ENCODE measurements at regions not wholly inside any gene's neighbourhood (a gene's known extent, or its start where the extent isn't known, plus 50 kb on each side); places are given as distances from the start of the nearest gene placed in this dataset.

DNA sequence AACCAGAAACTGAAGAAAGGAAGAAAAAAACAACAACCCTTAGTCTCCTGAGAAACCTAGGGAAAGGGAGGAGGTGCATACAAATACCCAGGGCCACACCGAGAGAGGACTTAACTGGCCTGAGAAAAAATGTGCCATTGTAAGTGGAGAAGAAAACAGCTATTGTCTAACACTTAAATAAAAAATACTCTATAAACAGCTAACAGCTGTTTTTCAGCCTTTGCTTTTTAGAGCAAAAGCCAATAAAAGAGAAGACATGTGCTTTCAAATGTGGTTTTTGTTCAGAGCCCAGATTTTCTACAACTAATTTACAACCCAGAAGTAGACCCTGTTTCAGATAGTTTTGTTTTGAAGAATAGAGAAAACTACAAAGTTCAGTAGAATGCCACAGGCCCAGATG lies 56.0 kb upstream of the SLC22A16 start:
- TF ChIP-seq, protein P1, sequence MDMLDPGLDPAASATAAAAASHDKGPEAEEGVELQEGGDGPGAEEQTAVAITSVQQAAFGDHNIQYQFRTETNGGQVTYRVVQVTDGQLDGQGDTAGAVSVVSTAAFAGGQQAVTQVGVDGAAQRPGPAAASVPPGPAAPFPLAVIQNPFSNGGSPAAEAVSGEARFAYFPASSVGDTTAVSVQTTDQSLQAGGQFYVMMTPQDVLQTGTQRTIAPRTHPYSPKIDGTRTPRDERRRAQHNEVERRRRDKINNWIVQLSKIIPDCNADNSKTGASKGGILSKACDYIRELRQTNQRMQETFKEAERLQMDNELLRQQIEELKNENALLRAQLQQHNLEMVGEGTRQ (IDR thresholded peaks at IDR 0.05; ENCODE audit: low read depth, low read length), result no peak
- TF ChIP-seq, protein P2, sequence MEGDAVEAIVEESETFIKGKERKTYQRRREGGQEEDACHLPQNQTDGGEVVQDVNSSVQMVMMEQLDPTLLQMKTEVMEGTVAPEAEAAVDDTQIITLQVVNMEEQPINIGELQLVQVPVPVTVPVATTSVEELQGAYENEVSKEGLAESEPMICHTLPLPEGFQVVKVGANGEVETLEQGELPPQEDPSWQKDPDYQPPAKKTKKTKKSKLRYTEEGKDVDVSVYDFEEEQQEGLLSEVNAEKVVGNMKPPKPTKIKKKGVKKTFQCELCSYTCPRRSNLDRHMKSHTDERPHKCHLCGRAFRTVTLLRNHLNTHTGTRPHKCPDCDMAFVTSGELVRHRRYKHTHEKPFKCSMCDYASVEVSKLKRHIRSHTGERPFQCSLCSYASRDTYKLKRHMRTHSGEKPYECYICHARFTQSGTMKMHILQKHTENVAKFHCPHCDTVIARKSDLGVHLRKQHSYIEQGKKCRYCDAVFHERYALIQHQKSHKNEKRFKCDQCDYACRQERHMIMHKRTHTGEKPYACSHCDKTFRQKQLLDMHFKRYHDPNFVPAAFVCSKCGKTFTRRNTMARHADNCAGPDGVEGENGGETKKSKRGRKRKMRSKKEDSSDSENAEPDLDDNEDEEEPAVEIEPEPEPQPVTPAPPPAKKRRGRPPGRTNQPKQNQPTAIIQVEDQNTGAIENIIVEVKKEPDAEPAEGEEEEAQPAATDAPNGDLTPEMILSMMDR (conservative IDR thresholded peaks at IDR 0.05; ENCODE audit: low read depth, low read length), result no peak
- TF ChIP-seq POLR2A (IDR thresholded peaks at IDR 0.05; ENCODE audit: low read depth, low read length) (no peak), RAD21 (IDR thresholded peaks at IDR 0.05; ENCODE audit: low read length) (no peak), BHLHE40 (IDR thresholded peaks at IDR 0.05; ENCODE audit: low read depth, low read length) (no peak), FOS (IDR thresholded peaks at IDR 0.05; ENCODE audit: low read depth, low read length) (no peak), MXI1 (IDR thresholded peaks at IDR 0.05; ENCODE audit: borderline replicate concordance, low read depth, low read length) (no peak), MAFK (IDR thresholded peaks at IDR 0.05; ENCODE audit: low read depth, low read length) (no peak), RCOR1 (IDR thresholded peaks at IDR 0.05; ENCODE audit: insufficient replicate concordance, low read length) (no peak)
- TF ChIP-seq, protein P3, sequence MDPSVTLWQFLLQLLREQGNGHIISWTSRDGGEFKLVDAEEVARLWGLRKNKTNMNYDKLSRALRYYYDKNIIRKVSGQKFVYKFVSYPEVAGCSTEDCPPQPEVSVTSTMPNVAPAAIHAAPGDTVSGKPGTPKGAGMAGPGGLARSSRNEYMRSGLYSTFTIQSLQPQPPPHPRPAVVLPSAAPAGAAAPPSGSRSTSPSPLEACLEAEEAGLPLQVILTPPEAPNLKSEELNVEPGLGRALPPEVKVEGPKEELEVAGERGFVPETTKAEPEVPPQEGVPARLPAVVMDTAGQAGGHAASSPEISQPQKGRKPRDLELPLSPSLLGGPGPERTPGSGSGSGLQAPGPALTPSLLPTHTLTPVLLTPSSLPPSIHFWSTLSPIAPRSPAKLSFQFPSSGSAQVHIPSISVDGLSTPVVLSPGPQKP (IDR thresholded peaks at IDR 0.05; ENCODE audit: borderline replicate concordance, low read depth, low read length), result no peak
